GM18861 (cell line): ENCODE measurements at regions not wholly inside any gene's neighbourhood (a gene's known extent, or its start where the extent isn't known, plus 50 kb on each side); places are given as distances from the start of the nearest gene placed in this dataset.

Experiments used
- ATAC-seq: cut with Tn5 transposase; IDR thresholded peaks from one replicate; pipeline ENCODE4 v1.9.1; 2021; ENCODE audit not compliant: unreplicated experiment

- ATAC-seq, result no peak
Observed at GRCh38 chr22:22392131-22392530, 116.4 kb downstream of the ZNF280B start.

- ATAC-seq, result no peak
Observed at GRCh38 chr22:22394591-22394990, 114.0 kb downstream of the ZNF280B start.

- ATAC-seq, result no peak
Observed at GRCh38 chr22:22395245-22395644, 113.3 kb downstream of the ZNF280B start.

GRCh38 chr22:22396741-22397291 lies 111.7 kb downstream of the ZNF280B start:
- ATAC-seq, result no peak

GRCh38 chr22:22397292-22397870 lies 111.2 kb downstream of the ZNF280B start:
- no peak for ATAC-seq

- no peak for ATAC-seq
Observed at GRCh38 chr22:22397875-22398524, 110.5 kb downstream of the ZNF280B start.

- ATAC-seq, result no peak
Observed at GRCh38 chr22:22398530-22399327, 109.8 kb downstream of the ZNF280B start.

- no peak for ATAC-seq
Observed at GRCh38 chr22:22400099-22400498, 108.4 kb downstream of the ZNF280B start.

GRCh38 chr22:22400964-22401363 lies 107.6 kb downstream of the ZNF280B start:
- no peak for ATAC-seq

- no peak for ATAC-seq
Observed at GRCh38 chr22:22401381-22401780, 107.2 kb downstream of the ZNF280B start.

- ATAC-seq, result no peak
Observed at GRCh38 chr22:22403306-22403705, 105.2 kb downstream of the ZNF280B start.

- ATAC-seq, result no peak
Observed at GRCh38 chr22:22403771-22404170, 104.8 kb downstream of the ZNF280B start.

GRCh38 chr22:22404598-22405284 lies 103.8 kb downstream of the ZNF280B start:
- no peak for ATAC-seq

GRCh38 chr22:22406445-22407027 lies 102.0 kb downstream of the ZNF280B start:
- ATAC-seq, result no peak

GRCh38 chr22:22407061-22407460 lies 101.5 kb downstream of the ZNF280B start:
- ATAC-seq, result no peak

- no peak for ATAC-seq
Observed at GRCh38 chr22:22408269-22408668, 100.3 kb downstream of the ZNF280B start.

- ATAC-seq, result peak; percentile 53
Observed at GRCh38 chr22:22408731-22409696, 99.5 kb downstream of the ZNF280B start.

- ATAC-seq, result peak; percentile 64
Observed at GRCh38 chr22:22410121-22410520, 98.4 kb downstream of the ZNF280B start.

GRCh38 chr22:22410677-22411076 lies 97.9 kb downstream of the ZNF280B start:
- no peak for ATAC-seq

GRCh38 chr22:22414266-22414665 lies 94.3 kb downstream of the ZNF280B start:
- ATAC-seq, result no peak
